Activated T-cell treated with anti-CD3 and anti-CD28 coated beads, Interleukin-2, amount 50 U/mL, for 48 hours (primary cell): ENCODE measurements at regions not wholly inside any gene's neighbourhood (a gene's known extent, or its start where the extent isn't known, plus 50 kb on each side); places are given as distances from the start of the nearest gene placed in this dataset.
A peak's percentile ranks its signal among the peaks of the same experiment; 100 is the strongest.

Source experiments
- DNase-seq, 2 experiments: peaks; one replicate each; pipeline ENCODE4 v3.0.0-alpha.2; 2020

- DNase-seq = no peak
Measured at GRCh38 chr11:11038782-11039181, 180.9 kb upstream of the ZBED5 start.

- no peak for DNase-seq
Measured at GRCh38 chr11:11038352-11038751, 180.5 kb upstream of the ZBED5 start.

- no peak for DNase-seq
Measured at GRCh38 chr11:11036848-11037732, 179.2 kb upstream of the ZBED5 start.

- no peak for DNase-seq
Measured at GRCh38 chr11:11036185-11036847, 178.5 kb upstream of the ZBED5 start.

- no peak for DNase-seq
Measured at GRCh38 chr11:11035331-11035730, 177.5 kb upstream of the ZBED5 start.

- no peak for DNase-seq
Measured at GRCh38 chr11:11034476-11034875, 176.6 kb upstream of the ZBED5 start.

GRCh38 chr11:11032066-11032465 lies 174.2 kb upstream of the ZBED5 start:
- DNase-seq = no peak

GRCh38 chr11:11029027-11029426 lies 171.2 kb upstream of the ZBED5 start:
- DNase-seq = no peak

- DNase-seq = peak; percentile 82 to 83
Measured at GRCh38 chr11:11028017-11028692, 170.3 kb upstream of the ZBED5 start.

GRCh38 chr11:11027288-11027687 lies 169.4 kb upstream of the ZBED5 start:
- no peak for DNase-seq

- no peak for DNase-seq
Measured at GRCh38 chr11:11025087-11025486, 167.2 kb upstream of the ZBED5 start.

GRCh38 chr11:11022125-11022730 lies 164.4 kb upstream of the ZBED5 start:
- DNase-seq = no peak

- DNase-seq = no peak
Measured at GRCh38 chr11:11021563-11021962, 163.7 kb upstream of the ZBED5 start.

GRCh38 chr11:11020747-11021149 lies 162.9 kb upstream of the ZBED5 start:
- DNase-seq = no peak

GRCh38 chr11:11020219-11020726 lies 162.4 kb upstream of the ZBED5 start:
- DNase-seq = no peak

- no peak for DNase-seq
Measured at GRCh38 chr11:11016943-11017342, 159.1 kb upstream of the ZBED5 start.

- no peak for DNase-seq
Measured at GRCh38 chr11:11016068-11016467, 158.2 kb upstream of the ZBED5 start.

- no peak for DNase-seq
Measured at GRCh38 chr11:11011617-11012016, 153.8 kb upstream of the ZBED5 start.

GRCh38 chr11:11010624-11011127 lies 152.8 kb upstream of the ZBED5 start:
- no peak for DNase-seq

- no peak for DNase-seq
Measured at GRCh38 chr11:11009179-11009578, 151.3 kb upstream of the ZBED5 start.

- no peak for DNase-seq
Measured at GRCh38 chr11:11004069-11004468, 146.2 kb upstream of the ZBED5 start.

GRCh38 chr11:11003226-11003625 lies 145.4 kb upstream of the ZBED5 start:
- no peak for DNase-seq
